ENCODE measurements at regions not wholly inside any gene's neighbourhood (a gene's known extent, or its start where the extent isn't known, plus 50 kb on each side); places are given as distances from the start of the nearest gene placed in this dataset.

DNA sequence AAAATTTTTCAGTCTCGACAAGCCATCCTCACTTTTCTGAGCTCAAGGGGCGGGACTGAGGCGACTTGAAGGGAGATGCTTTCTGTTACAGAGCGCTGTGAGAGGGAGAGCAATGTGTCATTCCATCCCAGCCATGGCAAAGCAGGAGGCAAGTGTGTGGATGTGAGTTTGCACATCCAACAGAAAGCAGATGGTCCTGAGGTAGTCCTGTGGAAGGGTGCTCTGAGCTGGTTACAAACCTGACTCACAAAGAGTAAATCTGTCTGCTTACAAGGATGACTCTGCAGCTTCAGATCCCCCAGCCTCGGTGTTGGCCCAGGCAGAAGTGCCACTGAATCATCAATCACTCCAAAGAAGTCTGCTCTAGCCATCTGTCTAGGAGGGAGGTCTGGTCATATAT lies 482.0 kb upstream of the DCC start:
- Mint-ChIP-seq H3K4me3 (no peak overlapping the region), H3K27ac (no peak overlapping the region), H3K27me3 (ENCODE audit: insufficient read depth) (no peaks in the 10 kb centered on the region), H3K4me1 (peaks cover 8% of the 10 kb centered on the region), H3K9me3 (no peaks in the 10 kb centered on the region), H3K36me3 (ENCODE audit: low read depth) (no peaks in the 10 kb centered on the region)
- TF ChIP-seq, protein P1, sequence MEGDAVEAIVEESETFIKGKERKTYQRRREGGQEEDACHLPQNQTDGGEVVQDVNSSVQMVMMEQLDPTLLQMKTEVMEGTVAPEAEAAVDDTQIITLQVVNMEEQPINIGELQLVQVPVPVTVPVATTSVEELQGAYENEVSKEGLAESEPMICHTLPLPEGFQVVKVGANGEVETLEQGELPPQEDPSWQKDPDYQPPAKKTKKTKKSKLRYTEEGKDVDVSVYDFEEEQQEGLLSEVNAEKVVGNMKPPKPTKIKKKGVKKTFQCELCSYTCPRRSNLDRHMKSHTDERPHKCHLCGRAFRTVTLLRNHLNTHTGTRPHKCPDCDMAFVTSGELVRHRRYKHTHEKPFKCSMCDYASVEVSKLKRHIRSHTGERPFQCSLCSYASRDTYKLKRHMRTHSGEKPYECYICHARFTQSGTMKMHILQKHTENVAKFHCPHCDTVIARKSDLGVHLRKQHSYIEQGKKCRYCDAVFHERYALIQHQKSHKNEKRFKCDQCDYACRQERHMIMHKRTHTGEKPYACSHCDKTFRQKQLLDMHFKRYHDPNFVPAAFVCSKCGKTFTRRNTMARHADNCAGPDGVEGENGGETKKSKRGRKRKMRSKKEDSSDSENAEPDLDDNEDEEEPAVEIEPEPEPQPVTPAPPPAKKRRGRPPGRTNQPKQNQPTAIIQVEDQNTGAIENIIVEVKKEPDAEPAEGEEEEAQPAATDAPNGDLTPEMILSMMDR (conservative IDR thresholded peaks at IDR 0.05) = no peak
- no peak overlapping the region for H3K27ac ChIP-seq (ENCODE audit: low read depth, low read length)
- H3K4me3 ChIP-seq (ENCODE audit: low read length) = no peak overlapping the region
- DNase-seq = no peak
- no peaks in the 10 kb centered on the region for H3K9me3 ChIP-seq (ENCODE audit: control insufficient read depth, low read length)
- H3K27me3 ChIP-seq (ENCODE audit: control insufficient read depth, insufficient read depth, low read length, poor library complexity, severe bottlenecking) = no peaks in the 10 kb centered on the region
- H3K36me3 ChIP-seq (ENCODE audit: control insufficient read depth, insufficient read depth, low read length) = no peaks in the 10 kb centered on the region
- H3K9ac ChIP-seq (ENCODE audit: extremely low read depth, low read length, poor library complexity, severe bottlenecking) = no peak overlapping the region
- no peaks in the 10 kb centered on the region for H3K4me1 ChIP-seq (ENCODE audit: control insufficient read depth, insufficient read depth, low read length)
- WGBS, 2 experiments (ENCODE audit: insufficient coverage in 1 of 2, insufficient read length in 1 of 2) = 65 to 67% methylated on average over 1 to 5 of the region's 5 CpGs

DNA sequence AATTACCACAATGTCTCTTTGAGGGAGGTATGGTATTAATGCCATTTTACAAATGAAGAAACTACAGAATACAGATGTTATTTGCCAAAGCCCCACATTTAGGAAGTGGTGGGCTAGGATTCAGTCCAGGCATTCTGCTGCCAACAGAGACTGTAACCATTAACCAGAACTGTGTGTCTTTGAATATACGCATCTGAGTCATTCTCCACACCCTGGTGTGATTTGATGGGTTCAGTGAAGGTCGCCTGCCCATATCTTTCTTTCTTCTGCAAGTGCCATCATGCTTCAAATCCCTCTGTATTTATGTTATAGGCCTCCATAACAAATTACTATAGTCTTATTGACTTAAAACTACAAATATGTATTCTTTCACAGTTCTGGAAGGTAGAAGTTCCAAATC lies 479.0 kb upstream of the DCC start:
- no peaks in the 10 kb centered on the region for H3K36me3 ChIP-seq (ENCODE audit: control insufficient read depth, insufficient read depth, low read length)
- no peak overlapping the region for H3K4me3 ChIP-seq (ENCODE audit: low read length)
- no peaks in the 10 kb centered on the region for H3K9me3 ChIP-seq (ENCODE audit: control insufficient read depth, low read length)
- H3K4me3 Mint-ChIP-seq = no peak overlapping the region
- TF ChIP-seq, protein P1 (conservative IDR thresholded peaks at IDR 0.05) = no peak
- H3K9me3 Mint-ChIP-seq = peaks cover 18% of the 10 kb centered on the region
- H3K9ac ChIP-seq (ENCODE audit: extremely low read depth, low read length, poor library complexity, severe bottlenecking) = no peak overlapping the region
- no peaks in the 10 kb centered on the region for H3K36me3 Mint-ChIP-seq (ENCODE audit: low read depth)
- no peaks in the 10 kb centered on the region for H3K27me3 Mint-ChIP-seq (ENCODE audit: insufficient read depth)
- H3K27ac Mint-ChIP-seq = no peak overlapping the region
- WGBS, 2 experiments (ENCODE audit: insufficient coverage in 1 of 2, insufficient read length in 1 of 2) = 100% methylated on average over 1 to 2 of the region's 2 CpGs
- no peak overlapping the region for H3K27ac ChIP-seq (ENCODE audit: low read depth, low read length)
- no peaks in the 10 kb centered on the region for H3K4me1 ChIP-seq (ENCODE audit: control insufficient read depth, insufficient read depth, low read length)
- H3K27me3 ChIP-seq (ENCODE audit: control insufficient read depth, insufficient read depth, low read length, poor library complexity, severe bottlenecking) = no peaks in the 10 kb centered on the region
- peaks cover 8% of the 10 kb centered on the region for H3K4me1 Mint-ChIP-seq
- no peak for DNase-seq

DNA sequence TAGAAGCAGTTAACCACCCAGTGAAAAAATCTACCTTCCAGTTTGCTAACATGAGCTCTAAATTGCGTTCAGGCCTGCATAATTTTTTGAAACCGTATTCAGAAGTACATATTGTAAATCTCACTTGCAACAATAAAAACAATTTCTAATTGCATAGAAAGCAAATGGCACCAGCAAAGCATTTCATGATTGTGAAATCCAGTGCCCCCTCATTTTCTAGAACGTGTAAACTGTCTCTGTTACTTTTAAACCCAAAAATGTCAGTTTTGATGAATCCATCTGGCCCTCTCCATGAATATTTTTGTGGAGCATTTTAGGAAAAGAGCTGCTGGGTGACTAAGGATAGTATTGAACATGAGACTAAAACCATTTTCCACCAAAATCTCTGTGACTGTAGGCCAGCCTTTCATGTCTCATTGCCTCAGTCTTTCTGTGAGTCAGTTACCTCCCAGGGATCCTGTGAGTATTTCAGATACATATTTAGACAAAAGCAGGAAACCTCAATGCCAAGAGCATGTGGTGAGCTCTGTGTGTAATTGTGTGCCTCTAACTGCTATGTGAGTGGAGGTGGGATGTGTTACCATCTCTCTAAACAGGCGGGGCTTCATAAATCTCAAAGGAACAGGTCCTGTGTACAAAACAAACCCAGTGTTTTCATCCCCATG lies 477.8 kb upstream of the DCC start:
- no peak overlapping the region for H3K27ac ChIP-seq (ENCODE audit: low read depth, low read length)
- no peaks in the 10 kb centered on the region for H3K36me3 ChIP-seq (ENCODE audit: control insufficient read depth, insufficient read depth, low read length)
- H3K27me3 ChIP-seq (ENCODE audit: control insufficient read depth, insufficient read depth, low read length, poor library complexity, severe bottlenecking) = no peaks in the 10 kb centered on the region
- Mint-ChIP-seq H3K9me3 (peaks cover 18% of the 10 kb centered on the region), H3K4me3 (no peak overlapping the region), H3K27ac (no peak overlapping the region), H3K27me3 (ENCODE audit: insufficient read depth) (no peaks in the 10 kb centered on the region), H3K36me3 (ENCODE audit: low read depth) (no peaks in the 10 kb centered on the region), H3K4me1 (no peaks in the 10 kb centered on the region)
- DNase-seq = no peak
- no peaks in the 10 kb centered on the region for H3K4me1 ChIP-seq (ENCODE audit: control insufficient read depth, insufficient read depth, low read length)
- H3K9me3 ChIP-seq (ENCODE audit: control insufficient read depth, low read length) = no peaks in the 10 kb centered on the region
- no peak overlapping the region for H3K9ac ChIP-seq (ENCODE audit: extremely low read depth, low read length, poor library complexity, severe bottlenecking)
- H3K4me3 ChIP-seq (ENCODE audit: low read length) = no peak overlapping the region
- WGBS, 2 experiments (ENCODE audit: insufficient coverage in 1 of 2, insufficient read length in 1 of 2) = 92 to 100% methylated on average over 2 to 4 of the region's 4 CpGs
- TF ChIP-seq, protein P1 (conservative IDR thresholded peaks at IDR 0.05) = no peak
